Naive thymus-derived CD4-positive, alpha-beta T cell (primary cell): ENCODE measurements at regions not wholly inside any gene's neighbourhood (a gene's known extent, or its start where the extent isn't known, plus 50 kb on each side); places are given as distances from the start of the nearest gene placed in this dataset.
"Not testable (repeated sequence)": the region's sequence is repeated elsewhere in the genome, so short reads cannot be mapped to it uniquely, and the experiment has no call there.

Experiments used
- ATAC-seq: fragments of 150-1000 bp; cut with Tn5 transposase; 2 replicates; pipeline ENCODE4 v1.10.0; 2021; ENCODE audit warnings: mild to moderate bottlenecking, moderate library complexity
- CTCF ChIA-PET: fragments of 350-600 bp; sonication (Branson Sonifier 250); formaldehyde crosslinking; loops from one replicate; lab custom pipeline; 2021; ENCODE audit warnings: antibody characterized with exemption; lab: Charles Lee
- POLR2A ChIA-PET: fragments of 350-600 bp; sonication (Branson Sonifier 250); formaldehyde crosslinking; loops from one replicate; lab custom pipeline; 2021; ENCODE audit warnings: antibody characterized with exemption, inconsistent platforms; lab: Charles Lee
- DNase-seq, 9 donors: peaks; one replicate each; pipeline versions ENCODE4 v3.0.0 to v3.0.0-alpha.2; 2020 to 2022; ENCODE audit warnings: mixed read lengths in 1 of 9
- H3K27ac ChIP-seq: one replicate; pipeline ENCODE4 v1.7.0; 2013; ENCODE audit warnings: mild to moderate bottlenecking, low read depth, low read length, moderate library complexity
- H3K27me3 ChIP-seq, 2 donors: one replicate each; pipeline ENCODE4 v1.7.0; 2013; ENCODE audit warnings: low read length in 2 of 2, mild to moderate bottlenecking in 2 of 2, moderate library complexity in 2 of 2; ENCODE audit not compliant: control insufficient read depth in 2 of 2, insufficient read depth in 2 of 2
- H3K36me3 ChIP-seq, 3 experiments: 1 replicate in 2 of 3; 2 replicates in 1 of 3; pipeline ENCODE4 v1.7.0; 2013; ENCODE audit warnings: low read length in 3 of 3, mild to moderate bottlenecking in 3 of 3, moderate library complexity in 1 of 3; ENCODE audit not compliant: insufficient read depth in 3 of 3, control insufficient read depth in 2 of 3
- H3K4me1 ChIP-seq, 2 donors: one replicate each; pipeline ENCODE4 v1.7.0; 2013; ENCODE audit warnings: low read length in 2 of 2, mild to moderate bottlenecking in 2 of 2, moderate library complexity in 1 of 2; ENCODE audit not compliant: control insufficient read depth in 2 of 2, insufficient read depth in 2 of 2
- H3K4me3 ChIP-seq: 2 replicates; pipeline ENCODE4 v1.7.0; 2013; ENCODE audit warnings: mild to moderate bottlenecking, low read length
- H3K9me3 ChIP-seq, 3 experiments: 1 replicate in 2 of 3; 2 replicates in 1 of 3; pipeline ENCODE4 v1.7.0; 2013; ENCODE audit warnings: low read length in 3 of 3; ENCODE audit not compliant: control insufficient read depth in 2 of 3
- H3K27ac Mint-ChIP-seq, 9 donors: one replicate each; pipeline ENCODE4 v1.8.0; 2020 to 2022; ENCODE audit warnings: mixed read lengths in 9 of 9, mild to moderate bottlenecking in 8 of 9, moderate library complexity in 5 of 9, inconsistent platforms in 2 of 9
- H3K27me3 Mint-ChIP-seq, 5 donors: one replicate each; pipeline ENCODE4 v1.8.0; 2021 to 2022; ENCODE audit warnings: mixed read lengths in 5 of 5, mild to moderate bottlenecking in 1 of 5
- H3K36me3 Mint-ChIP-seq, 5 donors: one replicate each; pipeline ENCODE4 v1.8.0; 2020 to 2022; ENCODE audit warnings: mixed read lengths in 5 of 5, mild to moderate bottlenecking in 3 of 5, inconsistent platforms in 1 of 5
- H3K4me1 Mint-ChIP-seq, 7 donors: one replicate each; pipeline ENCODE4 v1.8.0; 2020 to 2022; ENCODE audit warnings: mixed read lengths in 7 of 7, mild to moderate bottlenecking in 3 of 7, inconsistent platforms in 1 of 7
- H3K4me3 Mint-ChIP-seq, 10 donors: one replicate each; pipeline ENCODE4 v1.8.0; 2020 to 2022; ENCODE audit warnings: mild to moderate bottlenecking in 10 of 10, mixed read lengths in 10 of 10, moderate library complexity in 6 of 10, inconsistent platforms in 2 of 10
- H3K9me3 Mint-ChIP-seq, 11 donors: one replicate each; pipeline ENCODE4 v1.8.0; 2020 to 2022; ENCODE audit warnings: mixed read lengths in 11 of 11, mild to moderate bottlenecking in 4 of 11, inconsistent platforms in 1 of 11, moderate library complexity in 1 of 11
- intact Hi-C, 2 donors: fragments of 100-400 bp; cut with micrococcal nuclease; formaldehyde crosslinking; loops; one replicate each; pipeline ENCODE4 v1.15.1; 2023

DNA sequence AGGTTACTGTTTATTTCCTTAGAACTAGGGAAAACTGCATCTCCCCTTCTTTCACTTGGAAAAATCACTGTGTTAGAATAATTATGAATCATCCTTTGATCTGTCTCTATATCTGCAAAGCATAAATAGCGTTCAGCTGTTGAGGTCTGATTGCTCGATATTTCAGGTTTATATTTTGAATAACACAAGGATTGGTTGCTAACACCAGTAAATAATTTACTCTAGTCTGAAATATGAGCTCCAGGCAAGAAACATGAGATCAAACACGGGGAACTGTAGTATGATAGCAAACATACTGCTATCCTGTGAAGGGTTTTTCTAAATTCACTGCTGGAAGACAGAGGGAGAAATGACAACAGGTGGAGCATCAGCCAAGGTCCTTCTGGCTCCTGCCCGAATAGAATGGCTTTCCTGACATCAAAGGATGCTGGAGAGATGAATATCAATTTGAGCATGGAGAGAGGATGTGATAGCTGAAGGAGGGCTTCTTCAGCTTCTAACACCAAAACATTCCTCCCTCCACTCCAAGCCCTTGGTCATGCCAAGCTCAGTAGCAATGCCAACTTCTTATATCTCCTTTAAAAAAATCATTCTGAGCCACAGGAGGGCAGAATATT, 450.3 kb downstream of the SHISA9 start:
- Mint-ChIP-seq H3K36me3 (no peaks in the 10 kb centered on the region), H3K27ac (no peak overlapping the region), H3K4me1 (no peaks in the 10 kb centered on the region), H3K4me3 (no peak overlapping the region), H3K9me3 (peaks cover 0 to 10% (median 1%) of the 10 kb centered on the region in 11 donors), H3K27me3 (peaks cover 0 to 3% (median 0%) of the 10 kb centered on the region in 5 donors)
- no peaks in the 10 kb centered on the region for H3K9me3 ChIP-seq
- H3K27me3 ChIP-seq = no peaks in the 10 kb centered on the region
- CTCF ChIA-PET = no interaction called here
- POLR2A ChIA-PET = no interaction called here
- no peaks in the 10 kb centered on the region for H3K36me3 ChIP-seq
- no peak overlapping the region for H3K27ac ChIP-seq
- no peak for ATAC-seq
- H3K4me3 ChIP-seq = no peak overlapping the region
- intact Hi-C loops = no loop called here
- H3K4me1 ChIP-seq = no peaks in the 10 kb centered on the region
- DNase-seq = no peak

DNA sequence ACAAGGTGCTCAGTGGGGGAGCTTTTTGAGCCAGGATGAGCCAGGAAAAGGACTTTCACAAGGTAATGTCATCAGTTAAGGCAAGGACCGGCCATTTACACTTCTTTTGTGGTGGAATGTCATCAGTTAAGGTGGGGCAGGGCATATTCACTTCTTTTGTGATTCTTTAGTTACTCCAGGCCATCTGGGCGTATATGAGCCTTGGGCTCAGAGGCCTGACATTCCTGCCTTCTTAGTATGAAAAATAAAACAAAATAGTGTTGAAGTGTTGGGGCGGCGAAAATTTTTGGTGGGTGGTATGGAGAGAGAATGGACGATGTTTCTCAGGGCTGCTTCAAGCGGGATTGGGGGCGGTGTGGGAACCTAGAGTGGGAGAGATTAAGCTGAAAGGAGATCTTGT, 451.4 kb downstream of the SHISA9 start:
- CTCF ChIA-PET, ATAC-seq, H3K27me3 ChIP-seq, H3K36me3 ChIP-seq, H3K4me1 Mint-ChIP-seq, H3K4me3 ChIP-seq, H3K9me3 Mint-ChIP-seq, H3K27ac ChIP-seq, H3K27ac Mint-ChIP-seq, H3K4me3 Mint-ChIP-seq, H3K9me3 ChIP-seq, H3K36me3 Mint-ChIP-seq, H3K27me3 Mint-ChIP-seq, DNase-seq, H3K4me1 ChIP-seq, intact Hi-C loops, POLR2A ChIA-PET: not testable (repeated sequence)

DNA sequence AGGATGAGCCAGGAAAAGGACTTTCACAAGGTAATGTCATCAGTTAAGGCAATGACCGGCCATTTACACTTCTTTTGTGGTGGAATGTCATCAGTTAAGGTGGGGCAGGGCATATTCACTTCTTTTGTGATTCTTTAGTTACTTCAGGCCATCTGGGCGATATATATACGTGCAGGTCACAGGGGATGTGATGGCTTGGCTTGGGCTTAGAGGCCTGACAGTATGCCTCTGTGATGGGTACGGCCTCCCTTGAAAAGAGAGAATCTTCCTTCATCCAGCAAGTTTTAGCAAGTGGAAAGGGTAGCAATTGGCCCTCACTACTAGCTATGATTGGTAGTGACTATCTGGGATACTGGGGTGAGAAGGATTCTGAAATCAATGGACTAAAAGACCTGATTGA, 456.4 kb downstream of the SHISA9 start:
- POLR2A ChIA-PET = not testable (repeated sequence)
- H3K36me3 Mint-ChIP-seq = peaks cover 0 to 11% (median 4%) of the 10 kb centered on the region in 5 donors

DNA sequence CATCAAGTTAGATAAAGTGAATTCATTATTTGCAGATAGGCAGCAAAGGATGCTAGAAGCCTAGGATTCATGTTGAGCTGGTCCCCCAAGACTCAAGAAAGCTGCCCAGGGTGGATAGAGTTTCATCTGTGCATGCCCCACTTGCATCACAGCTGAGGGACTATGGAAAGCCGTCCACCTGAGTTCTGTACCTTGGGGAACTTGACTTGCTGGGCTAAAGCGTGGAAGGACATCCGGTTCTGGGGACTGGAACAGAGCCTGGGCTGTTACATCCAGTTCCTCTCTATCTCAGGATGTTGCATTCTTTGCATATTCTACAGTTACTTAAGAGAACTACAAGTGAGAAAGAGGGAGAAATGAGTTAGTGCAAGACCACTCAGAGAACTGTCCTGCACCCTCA, 458.4 kb downstream of the SHISA9 start:
- peaks cover 5 to 34% (median 26%) of the 10 kb centered on the region in 11 donors for H3K9me3 Mint-ChIP-seq
- Histone ChIP-seq H3K4me3 (no peak overlapping the region), H3K27ac (no peak overlapping the region), H3K9me3 (peaks cover 0 to 9% (median 0%) of the 10 kb centered on the region in 3 experiments), H3K27me3 (no peaks in the 10 kb centered on the region), H3K36me3 (no peaks in the 10 kb centered on the region), H3K4me1 (no peaks in the 10 kb centered on the region)
- no peak for ATAC-seq
- intact Hi-C loops = no loop called here
- peaks cover 0 to 23% (median 5%) of the 10 kb centered on the region in 5 donors for H3K27me3 Mint-ChIP-seq
- H3K4me1 Mint-ChIP-seq = no peaks in the 10 kb centered on the region
- POLR2A ChIA-PET = no interaction called here
- H3K27ac Mint-ChIP-seq = no peak overlapping the region
- H3K36me3 Mint-ChIP-seq = peaks cover 0 to 11% (median 4%) of the 10 kb centered on the region in 5 donors
- CTCF ChIA-PET = no interaction called here
- no peak for DNase-seq
- H3K4me3 Mint-ChIP-seq = no peak overlapping the region

More for the DNA sequence above, 456.4 kb downstream of the SHISA9 start:
- Mint-ChIP-seq H3K9me3 (peaks cover 6 to 34% (median 27%) of the 10 kb centered on the region in 11 donors), H3K27me3 (peaks cover 0 to 16% (median 5%) of the 10 kb centered on the region in 5 donors)
- H3K27me3 ChIP-seq, CTCF ChIA-PET, H3K36me3 ChIP-seq, H3K4me1 Mint-ChIP-seq, H3K4me3 Mint-ChIP-seq, H3K27ac ChIP-seq, H3K4me3 ChIP-seq, DNase-seq, H3K27ac Mint-ChIP-seq, H3K9me3 ChIP-seq, ATAC-seq, H3K4me1 ChIP-seq, intact Hi-C loops: not testable (repeated sequence)

DNA sequence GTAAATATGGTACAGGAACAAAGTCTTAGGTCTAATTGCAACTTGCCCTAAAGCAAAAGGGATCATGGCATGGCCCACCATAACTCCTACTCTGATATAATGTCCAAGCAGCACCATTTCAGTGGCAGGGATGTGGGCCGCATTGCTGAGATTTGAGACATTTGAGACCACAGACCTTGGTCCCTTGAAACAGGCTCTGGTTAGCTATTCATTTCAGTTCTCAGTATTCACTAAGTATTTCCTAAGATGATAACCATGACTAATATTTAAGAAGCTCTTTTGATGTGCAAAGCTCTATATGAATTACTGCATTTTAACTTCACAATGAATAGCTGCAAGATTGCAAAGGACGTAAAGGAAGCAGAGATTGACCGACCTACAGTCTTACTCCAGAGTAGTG, 471.0 kb downstream of the SHISA9 start:
- no peak overlapping the region for H3K4me3 ChIP-seq
- ChIA-PET CTCF (no interaction called here), POLR2A (no interaction called here)
- no peak overlapping the region for H3K27ac ChIP-seq
- H3K4me3 Mint-ChIP-seq = no peak overlapping the region
- H3K36me3 ChIP-seq = no peaks in the 10 kb centered on the region
- no peak for DNase-seq
- no peaks in the 10 kb centered on the region for H3K4me1 Mint-ChIP-seq
- no peak overlapping the region for H3K27ac Mint-ChIP-seq
- no peaks in the 10 kb centered on the region for H3K36me3 Mint-ChIP-seq
- H3K9me3 Mint-ChIP-seq = peaks cover 0 to 34% (median 9%) of the 10 kb centered on the region in 11 donors
- ATAC-seq = no peak
- H3K27me3 ChIP-seq = no peaks in the 10 kb centered on the region
- intact Hi-C loops = no loop called here
- no peaks in the 10 kb centered on the region for H3K27me3 Mint-ChIP-seq
- no peaks in the 10 kb centered on the region for H3K9me3 ChIP-seq
- no peaks in the 10 kb centered on the region for H3K4me1 ChIP-seq

DNA sequence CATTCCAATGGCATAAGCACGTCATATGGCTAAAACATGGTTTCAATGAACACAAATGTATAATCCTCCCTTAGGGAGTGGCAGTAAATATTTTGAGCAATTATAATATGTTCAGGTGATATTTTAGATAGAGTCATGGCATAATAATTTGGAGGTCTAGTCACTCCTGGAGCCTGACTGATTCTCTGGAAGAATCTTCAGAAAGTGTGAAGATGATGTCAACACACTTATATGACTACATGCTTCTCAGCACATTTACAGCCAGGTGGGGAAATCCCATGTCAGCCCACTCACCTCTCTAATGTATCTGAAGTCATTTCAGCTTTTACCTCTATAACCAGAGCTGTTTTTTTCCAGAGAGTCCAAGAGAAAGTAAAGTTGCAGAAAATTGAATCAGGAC, 474.8 kb downstream of the SHISA9 start:
- no peak overlapping the region for H3K27ac Mint-ChIP-seq
- peaks cover 8 to 50% (median 17%) of the 10 kb centered on the region in 11 donors for H3K9me3 Mint-ChIP-seq
- intact Hi-C loops = no loop called here
- no peaks in the 10 kb centered on the region for H3K27me3 ChIP-seq
- ATAC-seq (no peak), DNase-seq (no peak)
- H3K4me3 ChIP-seq = no peak overlapping the region
- CTCF ChIA-PET = no interaction called here
- H3K36me3 Mint-ChIP-seq = peaks cover 0 to 7% (median 0%) of the 10 kb centered on the region in 5 donors
- POLR2A ChIA-PET = no interaction called here
- no peak overlapping the region for H3K27ac ChIP-seq
- H3K9me3 ChIP-seq = no peaks in the 10 kb centered on the region
- no peaks in the 10 kb centered on the region for H3K4me1 Mint-ChIP-seq
- peaks cover 0 to 11% (median 7%) of the 10 kb centered on the region in 5 donors for H3K27me3 Mint-ChIP-seq
- no peaks in the 10 kb centered on the region for H3K4me1 ChIP-seq
- no peak overlapping the region for H3K4me3 Mint-ChIP-seq
- no peaks in the 10 kb centered on the region for H3K36me3 ChIP-seq

DNA sequence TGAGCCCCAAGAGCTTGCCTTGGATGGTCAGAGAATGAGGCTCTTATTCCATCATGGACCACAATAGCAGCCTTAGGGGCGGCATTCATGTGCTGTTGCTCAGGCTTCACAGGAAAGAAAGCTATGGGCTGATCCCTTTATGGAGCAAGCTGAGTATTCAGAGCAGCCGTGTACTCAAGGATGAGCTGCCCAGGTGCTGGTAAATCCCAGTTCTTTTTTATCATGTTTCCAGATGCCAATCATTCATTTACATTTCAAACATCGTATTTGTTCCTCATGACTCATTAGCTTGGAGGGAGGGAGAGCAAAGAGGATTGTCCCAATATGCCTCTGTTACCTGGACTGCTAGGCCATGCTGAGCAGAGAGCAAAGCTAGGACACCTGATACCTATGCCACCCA, 475.7 kb downstream of the SHISA9 start:
- Mint-ChIP-seq H3K9me3 (peaks cover 9 to 55% (median 18%) of the 10 kb centered on the region in 11 donors), H3K27ac (no peak overlapping the region), H3K27me3 (peaks cover 0 to 11% (median 7%) of the 10 kb centered on the region in 5 donors), H3K4me1 (no peaks in the 10 kb centered on the region), H3K36me3 (peaks cover 0 to 7% (median 0%) of the 10 kb centered on the region in 5 donors), H3K4me3 (no peak overlapping the region)
- intact Hi-C loops = no loop called here
- no peaks in the 10 kb centered on the region for H3K36me3 ChIP-seq
- ChIA-PET CTCF (no interaction called here), POLR2A (no interaction called here)
- H3K9me3 ChIP-seq = no peaks in the 10 kb centered on the region
- no peak overlapping the region for H3K27ac ChIP-seq
- no peaks in the 10 kb centered on the region for H3K27me3 ChIP-seq
- DNase-seq (no peak), ATAC-seq (no peak)
- H3K4me1 ChIP-seq = no peaks in the 10 kb centered on the region
- no peak overlapping the region for H3K4me3 ChIP-seq
